ENCODE measurements at regions not wholly inside any gene's neighbourhood (a gene's known extent, or its start where the extent isn't known, plus 50 kb on each side); places are given as distances from the start of the nearest gene placed in this dataset.

- no peak for TF ChIP-seq EZH2phosphoT487 (IDR thresholded peaks at IDR 0.05; ENCODE audit: borderline replicate concordance, low read depth, low read length)
- no peak for TF ChIP-seq CTCF (conservative IDR thresholded peaks at IDR 0.05; ENCODE audit: low read length)
These were observed 471.4 kb upstream of the PKDCC start for GRCh38 chr2:41576423-41576822.
